GM23248 (cell line): ENCODE measurements at regions not wholly inside any gene's neighbourhood (a gene's known extent, or its start where the extent isn't known, plus 50 kb on each side); places are given as distances from the start of the nearest gene placed in this dataset.

Source experiments
- DNase-seq: peaks from one replicate; pipeline ENCODE4 v3.0.0-alpha.2; 2015
- H2AFZ ChIP-seq: fragments of 200-600 bp; sonication (generic); 2 replicates; pipeline ENCODE4 v1.6.1; 2016; ENCODE audit warnings: antibody characterized with exemption
- H3F3A ChIP-seq: fragments of 200-600 bp; sonication (generic); 2 replicates; pipeline ENCODE4 v1.6.1; 2016; ENCODE audit warnings: mild to moderate bottlenecking, antibody characterized with exemption, mixed run types; ENCODE audit not compliant: insufficient read depth
- H3K27ac ChIP-seq: fragments of 200-600 bp; sonication (generic); 2 replicates; pipeline ENCODE4 v1.5.1; 2016; ENCODE audit warnings: mild to moderate bottlenecking
- H3K27me3 ChIP-seq: fragments of 200-600 bp; sonication (generic); replicated peaks from 2 replicates; pipeline ENCODE4 v1.6.1; 2016; ENCODE audit warnings: mild to moderate bottlenecking; ENCODE audit not compliant: insufficient read depth
- H3K36me3 ChIP-seq: fragments of 200-600 bp; sonication (generic); 2 replicates; pipeline ENCODE4 v1.6.1; 2016; ENCODE audit warnings: low read depth, mild to moderate bottlenecking
- H3K4me1 ChIP-seq: fragments of 200-600 bp; sonication (generic); 2 replicates; pipeline ENCODE4 v1.6.1; 2016; ENCODE audit warnings: mild to moderate bottlenecking; ENCODE audit not compliant: insufficient read depth
- H3K4me2 ChIP-seq: fragments of 200-600 bp; sonication (generic); one replicate; pipeline ENCODE4 v1.6.1; 2016; ENCODE audit warnings: mild to moderate bottlenecking; ENCODE audit not compliant: unreplicated experiment
- H3K4me3 ChIP-seq: fragments of 200-600 bp; sonication (generic); 2 replicates; pipeline ENCODE4 v1.5.1; 2016; ENCODE audit warnings: mild to moderate bottlenecking
- H3K79me2 ChIP-seq: fragments of 200-600 bp; sonication (generic); 2 replicates; pipeline ENCODE4 v1.6.1; 2016; ENCODE audit warnings: mild to moderate bottlenecking; ENCODE audit not compliant: insufficient read depth
- H3K9ac ChIP-seq: fragments of 200-600 bp; sonication (generic); 2 replicates; pipeline ENCODE4 v1.6.1; 2016; ENCODE audit warnings: mild to moderate bottlenecking
- H3K9me2 ChIP-seq: fragments of 200-600 bp; sonication (generic); 2 replicates; pipeline ENCODE4 v1.6.1; 2016; ENCODE audit warnings: mixed run types, mild to moderate bottlenecking, moderate library complexity; ENCODE audit not compliant: insufficient read depth
- H3K9me3 ChIP-seq: fragments of 200-600 bp; sonication (generic); one replicate; pipeline ENCODE4 v1.6.1; 2017; ENCODE audit warnings: low read depth
- H4K20me1 ChIP-seq: fragments of 200-600 bp; sonication (generic); 2 replicates; pipeline ENCODE4 v1.6.0; 2016; ENCODE audit not compliant: insufficient read depth
- EZH2 ChIP-seq: fragments of 200-600 bp; sonication (generic); IDR thresholded peaks from 2 replicates; pipeline ENCODE4 v1.6.1; 2018; ENCODE audit warnings: antibody characterized with exemption, mild to moderate bottlenecking; ENCODE audit not compliant: insufficient read depth, poor library complexity, severe bottlenecking
- EZH2phosphoT487 ChIP-seq: fragments of 200-600 bp; sonication (generic); IDR thresholded peaks from 2 replicates; pipeline ENCODE4 v1.6.1; 2018; ENCODE audit warnings: antibody characterized with exemption, moderate library complexity, mild to moderate bottlenecking, low read depth; ENCODE audit not compliant: insufficient read depth
- WGBS, 2 experiments: methylation state at CpG; one replicate each; pipeline ENCODE4 v1.1.6; 2015 to 2017; ENCODE audit warnings: low lambda C conversion rate in 2 of 2, low coverage in 1 of 2; ENCODE audit errors: missing lambda C conversion rate in 2 of 2; 5-methylcytosine and 5-hydroxymethylcytosine counted together
- in situ Hi-C: fragments of 300-500 bp; cut with MboI; formaldehyde crosslinking; loops from 2 replicates; pipeline ENCODE4 v1.15.0; 2020

- H3K79me2 ChIP-seq = no peaks in the 10 kb centered on the region
- H4K20me1 ChIP-seq = no peaks in the 10 kb centered on the region
- H3K27me3 ChIP-seq = no peaks in the 10 kb centered on the region; the same call in 1 of the 2 replicates
- in situ Hi-C loops = no loop called here
- no peak overlapping the region for H2AFZ ChIP-seq
- H3K9me2 ChIP-seq = no peaks in the 10 kb centered on the region
- H3K9me3 ChIP-seq = no peaks in the 10 kb centered on the region
- H3K4me3 ChIP-seq = no peak overlapping the region
- H3K27ac ChIP-seq = no peak overlapping the region
- peaks cover 6% of the 10 kb centered on the region; the same call in 1 of the 2 replicates for H3F3A ChIP-seq
- H3K9ac ChIP-seq = no peak overlapping the region
- 63 to 64% methylated on average over 2 of the region's 2 CpGs for WGBS, 2 experiments
- TF ChIP-seq EZH2phosphoT487 = no peak
- no peak for TF ChIP-seq EZH2
- H3K4me1 ChIP-seq = no peaks in the 10 kb centered on the region
- H3K36me3 ChIP-seq = no peaks in the 10 kb centered on the region
- no peak for DNase-seq
- no peak overlapping the region for H3K4me2 ChIP-seq
These were observed 92.3 kb upstream of the ARID2 start for GRCh38 chr12:45637242-45637641.

- DNase-seq = peak; percentile 26
These were observed 91.8 kb upstream of the ARID2 start for GRCh38 chr12:45637706-45638105.

GRCh38 chr12:45638386-45638785, 91.1 kb upstream of the ARID2 start:
- TF ChIP-seq EZH2 = no peak
- no peak for TF ChIP-seq EZH2phosphoT487

More at GRCh38 chr12:45637706-45638105, 91.8 kb upstream of the ARID2 start:
- Histone ChIP-seq H3K4me1 (no peaks in the 10 kb centered on the region), H3K27me3 (no peaks in the 10 kb centered on the region; the same call in 1 of the 2 replicates), H3K9me3 (no peaks in the 10 kb centered on the region), H3K9me2 (no peaks in the 10 kb centered on the region), H4K20me1 (no peaks in the 10 kb centered on the region), H2AFZ (no peak overlapping the region), H3K4me2 (no peak overlapping the region), H3K9ac (no peak overlapping the region), H3K79me2 (no peaks in the 10 kb centered on the region), H3F3A (peaks cover 6% of the 10 kb centered on the region; the same call in 1 of the 2 replicates), H3K36me3 (no peaks in the 10 kb centered on the region), H3K4me3 (no peak overlapping the region), H3K27ac (no peak overlapping the region)
- TF ChIP-seq EZH2 (no peak), EZH2phosphoT487 (no peak)
- in situ Hi-C loops = no loop called here
- 94 to 95% methylated on average over 1 of the region's 1 CpG for WGBS, 2 experiments

GRCh38 chr12:45644541-45644940, 85.0 kb upstream of the ARID2 start:
- Histone ChIP-seq H3K4me3 (no peak overlapping the region), H3K27ac (no peak overlapping the region), H3K9me2 (no peaks in the 10 kb centered on the region), H3K79me2 (no peaks in the 10 kb centered on the region), H3K36me3 (no peaks in the 10 kb centered on the region), H4K20me1 (no peaks in the 10 kb centered on the region), H3K9me3 (no peaks in the 10 kb centered on the region), H3K4me2 (no peak overlapping the region), H2AFZ (peak overlapping the region; percentile 33; the same call in 1 of the 2 replicates), H3K9ac (no peak overlapping the region), H3F3A (no peaks in the 10 kb centered on the region), H3K27me3 (no peaks in the 10 kb centered on the region), H3K4me1 (no peaks in the 10 kb centered on the region)
- WGBS, 2 experiments = 0 to 5% methylated on average over 1 of the region's 1 CpG
- peak; percentile 5 for DNase-seq
- in situ Hi-C loops = no loop called here
- no peak for TF ChIP-seq EZH2
- TF ChIP-seq EZH2phosphoT487 = no peak

More at GRCh38 chr12:45638386-45638785, 91.1 kb upstream of the ARID2 start:
- no peaks in the 10 kb centered on the region for H3K36me3 ChIP-seq
- no peak overlapping the region for H3K27ac ChIP-seq
- H4K20me1 ChIP-seq = no peaks in the 10 kb centered on the region
- in situ Hi-C loops = no loop called here
- H3K9me2 ChIP-seq = no peaks in the 10 kb centered on the region
- no peak overlapping the region for H3K4me3 ChIP-seq
- no peak overlapping the region for H3K9ac ChIP-seq
- H3K9me3 ChIP-seq = no peaks in the 10 kb centered on the region
- no peaks in the 10 kb centered on the region for H3K79me2 ChIP-seq
- DNase-seq = no peak
- H2AFZ ChIP-seq = no peak overlapping the region
- no peaks in the 10 kb centered on the region; the same call in 1 of the 2 replicates for H3K27me3 ChIP-seq
- no peak overlapping the region for H3K4me2 ChIP-seq
- WGBS, 2 experiments = 100% methylated on average over 1 of the region's 1 CpG
- no peaks in the 10 kb centered on the region for H3K4me1 ChIP-seq
- H3F3A ChIP-seq = peaks cover 6% of the 10 kb centered on the region; the same call in 1 of the 2 replicates

GRCh38 chr12:45646851-45647581, 82.5 kb upstream of the ARID2 start:
- no peaks in the 10 kb centered on the region for H3K9me3 ChIP-seq
- H3K4me1 ChIP-seq = no peaks in the 10 kb centered on the region
- WGBS, 2 experiments = 67 to 79% methylated on average over 4 of the region's 4 CpGs
- no peak overlapping the region for H3K4me2 ChIP-seq
- no peaks in the 10 kb centered on the region for H3K79me2 ChIP-seq
- no peak for TF ChIP-seq EZH2phosphoT487
- TF ChIP-seq EZH2 = no peak
- no peaks in the 10 kb centered on the region for H3K9me2 ChIP-seq
- DNase-seq = no peak
- no peaks in the 10 kb centered on the region for H3F3A ChIP-seq
- no peak overlapping the region for H3K9ac ChIP-seq
- in situ Hi-C loops = no loop called here
- H2AFZ ChIP-seq = no peak overlapping the region
- H3K27ac ChIP-seq = no peak overlapping the region
- H3K27me3 ChIP-seq = no peaks in the 10 kb centered on the region
- H3K36me3 ChIP-seq = no peaks in the 10 kb centered on the region
- H4K20me1 ChIP-seq = no peaks in the 10 kb centered on the region
- no peak overlapping the region for H3K4me3 ChIP-seq
